ENCODE measurements at regions not wholly inside any gene's neighbourhood (a gene's known extent, or its start where the extent isn't known, plus 50 kb on each side); places are given as distances from the start of the nearest gene placed in this dataset.

DNA sequence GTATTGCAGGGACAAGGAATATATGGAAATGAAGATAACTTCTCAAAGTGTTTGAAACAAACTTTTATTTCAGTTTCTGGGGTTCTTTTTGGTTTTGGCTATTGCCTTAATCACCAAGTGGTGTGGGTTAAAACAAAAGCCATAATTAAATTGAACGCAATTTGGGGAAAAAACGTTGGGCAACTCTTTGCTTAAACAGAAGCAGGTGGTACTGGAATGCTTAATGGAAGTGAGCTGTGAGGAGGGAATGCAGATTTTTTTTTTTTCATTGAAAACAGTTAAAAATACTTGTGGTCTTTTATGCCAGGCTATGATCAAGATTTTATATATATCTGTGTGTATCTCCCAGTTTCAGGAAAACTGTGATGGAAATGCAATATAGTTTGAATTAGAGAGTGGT is 195.7 kb upstream of the TUT7 start:
- no peak for DNase-seq (ENCODE audit: low read depth in 2 of 2)
- Histone ChIP-seq H4K20me1 (ENCODE audit: control insufficient read depth, extremely low read depth, insufficient read depth, low read length) (no peaks in the 10 kb centered on the region), H3K79me2 (ENCODE audit: control insufficient read depth, insufficient read depth, low read length) (no peaks in the 10 kb centered on the region), H3K4me3 (replicated peaks in 1 of 4; ENCODE audit: control extremely low read depth in 1 of 4, insufficient read depth in 1 of 4, low read depth in 3 of 4, low read length in 4 of 4) (no peak overlapping the region), H3K4me2 (ENCODE audit: extremely low read depth, insufficient read depth, low read length) (no peak overlapping the region), H3K27ac (ENCODE audit: insufficient read depth, low read length) (peak overlapping the region; percentile 64), H3K27me3 (ENCODE audit: control insufficient read depth, insufficient read depth, low read length) (no peaks in the 10 kb centered on the region), H3K9ac (ENCODE audit: insufficient read depth, low read length) (no peak overlapping the region), H3K36me3 (ENCODE audit: control insufficient read depth, insufficient read depth, low read length) (no peaks in the 10 kb centered on the region), H3K4me1 (ENCODE audit: control insufficient read depth, extremely low read depth, insufficient read depth, low read length) (no peaks in the 10 kb centered on the region), H2AFZ (ENCODE audit: low read length) (no peak overlapping the region), H3K9me3 (ENCODE audit: control insufficient read depth, insufficient read depth, low read depth, low read length) (no peaks in the 10 kb centered on the region)
- TF ChIP-seq EZH2 (IDR thresholded peaks at IDR 0.05; ENCODE audit: low read length, missing control alignments), result no peak
- TF ChIP-seq, protein P1, sequence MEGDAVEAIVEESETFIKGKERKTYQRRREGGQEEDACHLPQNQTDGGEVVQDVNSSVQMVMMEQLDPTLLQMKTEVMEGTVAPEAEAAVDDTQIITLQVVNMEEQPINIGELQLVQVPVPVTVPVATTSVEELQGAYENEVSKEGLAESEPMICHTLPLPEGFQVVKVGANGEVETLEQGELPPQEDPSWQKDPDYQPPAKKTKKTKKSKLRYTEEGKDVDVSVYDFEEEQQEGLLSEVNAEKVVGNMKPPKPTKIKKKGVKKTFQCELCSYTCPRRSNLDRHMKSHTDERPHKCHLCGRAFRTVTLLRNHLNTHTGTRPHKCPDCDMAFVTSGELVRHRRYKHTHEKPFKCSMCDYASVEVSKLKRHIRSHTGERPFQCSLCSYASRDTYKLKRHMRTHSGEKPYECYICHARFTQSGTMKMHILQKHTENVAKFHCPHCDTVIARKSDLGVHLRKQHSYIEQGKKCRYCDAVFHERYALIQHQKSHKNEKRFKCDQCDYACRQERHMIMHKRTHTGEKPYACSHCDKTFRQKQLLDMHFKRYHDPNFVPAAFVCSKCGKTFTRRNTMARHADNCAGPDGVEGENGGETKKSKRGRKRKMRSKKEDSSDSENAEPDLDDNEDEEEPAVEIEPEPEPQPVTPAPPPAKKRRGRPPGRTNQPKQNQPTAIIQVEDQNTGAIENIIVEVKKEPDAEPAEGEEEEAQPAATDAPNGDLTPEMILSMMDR (conservative IDR thresholded peaks at IDR 0.05 in 1 of 2, IDR thresholded peaks at IDR 0.05 in 1 of 2; ENCODE audit: low read depth in 1 of 2, low read length in 2 of 2), result no peak

DNA sequence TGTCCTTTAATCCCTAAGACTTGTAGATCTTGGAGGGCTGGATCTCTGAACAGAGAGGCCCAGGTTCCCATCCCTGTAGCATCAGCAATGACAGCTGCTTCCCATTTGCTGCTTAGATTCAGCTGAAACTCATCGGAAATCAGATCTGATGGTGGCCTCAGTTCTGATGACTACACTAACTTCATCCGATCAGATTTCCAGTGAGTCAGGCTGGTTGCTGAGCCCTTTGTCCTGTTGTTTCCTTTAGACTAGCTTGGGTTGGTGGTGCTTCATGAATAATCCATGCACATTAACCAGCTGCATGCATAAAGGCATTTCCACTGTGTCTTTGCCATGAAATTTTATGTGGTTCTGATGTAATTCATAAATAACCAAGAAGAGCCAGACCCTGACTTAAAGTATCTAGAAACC is 195.2 kb upstream of the TUT7 start:
- Histone ChIP-seq H3K9ac (ENCODE audit: insufficient read depth, low read length) (no peak overlapping the region), H3K27ac (ENCODE audit: insufficient read depth, low read length) (peak overlapping the region; percentile 64), H4K20me1 (ENCODE audit: control insufficient read depth, extremely low read depth, insufficient read depth, low read length) (no peaks in the 10 kb centered on the region), H3K4me2 (ENCODE audit: extremely low read depth, insufficient read depth, low read length) (no peak overlapping the region), H3K4me3 (replicated peaks in 1 of 4; ENCODE audit: control extremely low read depth in 1 of 4, insufficient read depth in 1 of 4, low read depth in 3 of 4, low read length in 4 of 4) (no peak overlapping the region), H3K79me2 (ENCODE audit: control insufficient read depth, insufficient read depth, low read length) (no peaks in the 10 kb centered on the region), H3K4me1 (ENCODE audit: control insufficient read depth, extremely low read depth, insufficient read depth, low read length) (no peaks in the 10 kb centered on the region), H3K9me3 (ENCODE audit: control insufficient read depth, insufficient read depth, low read depth, low read length) (no peaks in the 10 kb centered on the region), H2AFZ (ENCODE audit: low read length) (no peak overlapping the region), H3K27me3 (ENCODE audit: control insufficient read depth, insufficient read depth, low read length) (no peaks in the 10 kb centered on the region), H3K36me3 (ENCODE audit: control insufficient read depth, insufficient read depth, low read length) (no peaks in the 10 kb centered on the region)
- peak; percentile 70 to 92 for DNase-seq (ENCODE audit: low read depth in 2 of 2)
- TF ChIP-seq EZH2 (IDR thresholded peaks at IDR 0.05; ENCODE audit: low read length, missing control alignments), result no peak
- TF ChIP-seq, protein P1 (conservative IDR thresholded peaks at IDR 0.05 in 1 of 2, IDR thresholded peaks at IDR 0.05 in 1 of 2; ENCODE audit: low read depth in 1 of 2, low read length in 2 of 2), result no peak

DNA sequence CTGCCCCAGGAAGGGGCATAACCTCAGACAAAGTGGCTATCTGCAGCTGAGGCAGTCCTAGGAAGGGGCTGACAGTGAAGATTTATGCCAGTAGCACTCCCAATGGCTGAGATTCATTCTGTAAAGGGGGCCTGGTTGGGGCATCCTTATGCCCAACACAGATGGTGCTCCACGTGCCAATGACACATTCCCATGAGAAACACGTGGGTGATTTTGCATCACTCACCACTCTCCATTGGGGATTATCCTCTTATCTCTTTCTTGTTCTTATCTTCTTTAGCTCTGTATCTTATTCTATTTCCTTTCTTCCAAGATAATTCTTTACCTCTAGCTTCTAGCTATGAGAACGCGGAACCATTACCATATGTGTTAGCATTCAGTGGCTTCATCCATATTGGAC is 194.0 kb upstream of the TUT7 start:
- no peak for DNase-seq (ENCODE audit: low read depth in 2 of 2)
- H3K4me3 ChIP-seq (replicated peaks in 1 of 4; ENCODE audit: control extremely low read depth in 1 of 4, insufficient read depth in 1 of 4, low read depth in 3 of 4, low read length in 4 of 4), result no peak overlapping the region
- TF ChIP-seq, protein P1 (conservative IDR thresholded peaks at IDR 0.05 in 1 of 2, IDR thresholded peaks at IDR 0.05 in 1 of 2; ENCODE audit: low read depth in 1 of 2, low read length in 2 of 2), result no peak
- TF ChIP-seq EZH2 (IDR thresholded peaks at IDR 0.05; ENCODE audit: low read length, missing control alignments), result no peak
- H3K4me1 ChIP-seq (ENCODE audit: control insufficient read depth, extremely low read depth, insufficient read depth, low read length), result no peaks in the 10 kb centered on the region
- H3K27me3 ChIP-seq (ENCODE audit: control insufficient read depth, insufficient read depth, low read length), result no peaks in the 10 kb centered on the region
- no peak overlapping the region for H2AFZ ChIP-seq (ENCODE audit: low read length)
- no peak overlapping the region for H3K4me2 ChIP-seq (ENCODE audit: extremely low read depth, insufficient read depth, low read length)
- no peaks in the 10 kb centered on the region for H4K20me1 ChIP-seq (ENCODE audit: control insufficient read depth, extremely low read depth, insufficient read depth, low read length)
- no peaks in the 10 kb centered on the region for H3K79me2 ChIP-seq (ENCODE audit: control insufficient read depth, insufficient read depth, low read length)
- no peak overlapping the region for H3K27ac ChIP-seq (ENCODE audit: insufficient read depth, low read length)
- no peaks in the 10 kb centered on the region for H3K9me3 ChIP-seq (ENCODE audit: control insufficient read depth, insufficient read depth, low read depth, low read length)
- H3K9ac ChIP-seq (ENCODE audit: insufficient read depth, low read length), result no peak overlapping the region
- H3K36me3 ChIP-seq (ENCODE audit: control insufficient read depth, insufficient read depth, low read length), result no peaks in the 10 kb centered on the region

All from fibroblast of lung (primary cell).